ENCODE measurements at regions not wholly inside any gene's neighbourhood (a gene's known extent, or its start where the extent isn't known, plus 50 kb on each side); places are given as distances from the start of the nearest gene placed in this dataset.

DNA sequence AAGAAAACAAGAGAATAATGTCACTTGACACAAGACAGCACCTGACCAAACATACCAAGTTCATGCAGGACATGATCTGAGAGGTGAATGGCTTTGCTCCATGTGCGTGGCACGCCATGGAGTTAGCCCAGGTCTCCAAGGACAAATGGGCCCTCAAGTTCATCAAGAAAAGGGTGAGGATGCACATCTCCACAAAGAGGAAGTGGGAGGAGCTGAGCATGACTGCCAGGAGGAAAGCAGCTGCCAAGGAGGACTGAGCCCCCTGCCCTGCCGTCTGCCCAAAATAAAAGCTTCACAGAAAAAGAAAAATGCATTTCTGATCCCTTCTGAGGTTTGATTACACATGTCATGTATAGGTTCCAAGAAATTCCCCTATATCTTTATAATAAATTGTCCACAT is 82.0 kb upstream of the TSHZ2 start:
- POLR2A ChIA-PET = no interaction called here
- 46% methylated on average over 3 of the region's 3 CpGs for WGBS (ENCODE audit: low lambda C conversion rate)
- DNase-seq (ENCODE audit: low spot score) (no peak), FAIRE-seq (no peak), ATAC-seq (no peak)
- intact Hi-C loops (cut with micrococcal nuclease; ENCODE audit: unreplicated experiment) = no loop called here
- H3K79me2 ChIP-seq (ENCODE audit: insufficient read depth, low read length) = no peaks in the 10 kb centered on the region
- no peaks in the 10 kb centered on the region for H3K27me3 ChIP-seq (ENCODE audit: control insufficient read depth in 1 of 2, insufficient read depth in 2 of 2, low read length in 2 of 2)
- BruUV-seq (replicated peaks) = no TSS peak
- TF ChIP-seq CEBPG (CRISPR knock-in tag; IDR thresholded peaks at IDR 0.05) = no peak
- TF ChIP-seq MXD4 (CRISPR knock-in tag; IDR thresholded peaks at IDR 0.05) = no peak
- TF ChIP-seq, protein P1, sequence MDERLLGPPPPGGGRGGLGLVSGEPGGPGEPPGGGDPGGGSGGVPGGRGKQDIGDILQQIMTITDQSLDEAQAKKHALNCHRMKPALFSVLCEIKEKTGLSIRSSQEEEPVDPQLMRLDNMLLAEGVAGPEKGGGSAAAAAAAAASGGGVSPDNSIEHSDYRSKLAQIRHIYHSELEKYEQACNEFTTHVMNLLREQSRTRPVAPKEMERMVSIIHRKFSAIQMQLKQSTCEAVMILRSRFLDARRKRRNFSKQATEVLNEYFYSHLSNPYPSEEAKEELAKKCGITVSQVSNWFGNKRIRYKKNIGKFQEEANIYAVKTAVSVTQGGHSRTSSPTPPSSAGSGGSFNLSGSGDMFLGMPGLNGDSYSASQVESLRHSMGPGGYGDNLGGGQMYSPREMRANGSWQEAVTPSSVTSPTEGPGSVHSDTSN (CRISPR knock-in tag; IDR thresholded peaks at IDR 0.05) = no peak
- TF ChIP-seq ZNF878 (CRISPR knock-in tag; IDR thresholded peaks at IDR 0.05) = no peak
- TF ChIP-seq, protein P2, sequence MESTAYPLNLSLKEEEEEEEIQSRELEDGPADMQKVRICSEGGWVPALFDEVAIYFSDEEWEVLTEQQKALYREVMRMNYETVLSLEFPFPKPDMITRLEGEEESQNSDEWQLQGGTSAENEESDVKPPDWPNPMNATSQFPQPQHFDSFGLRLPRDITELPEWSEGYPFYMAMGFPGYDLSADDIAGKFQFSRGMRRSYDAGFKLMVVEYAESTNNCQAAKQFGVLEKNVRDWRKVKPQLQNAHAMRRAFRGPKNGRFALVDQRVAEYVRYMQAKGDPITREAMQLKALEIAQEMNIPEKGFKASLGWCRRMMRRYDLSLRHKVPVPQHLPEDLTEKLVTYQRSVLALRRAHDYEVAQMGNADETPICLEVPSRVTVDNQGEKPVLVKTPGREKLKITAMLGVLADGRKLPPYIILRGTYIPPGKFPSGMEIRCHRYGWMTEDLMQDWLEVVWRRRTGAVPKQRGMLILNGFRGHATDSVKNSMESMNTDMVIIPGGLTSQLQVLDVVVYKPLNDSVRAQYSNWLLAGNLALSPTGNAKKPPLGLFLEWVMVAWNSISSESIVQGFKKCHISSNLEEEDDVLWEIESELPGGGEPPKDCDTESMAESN (CRISPR knock-in tag; conservative IDR thresholded peaks at IDR 0.05) = no peak
- no peak for TF ChIP-seq ZNF264 (CRISPR knock-in tag; IDR thresholded peaks at IDR 0.05)
- TF ChIP-seq ZFP41 (CRISPR knock-in tag; IDR thresholded peaks at IDR 0.05; ENCODE audit: borderline replicate concordance) = no peak
- TF ChIP-seq, protein P3, sequence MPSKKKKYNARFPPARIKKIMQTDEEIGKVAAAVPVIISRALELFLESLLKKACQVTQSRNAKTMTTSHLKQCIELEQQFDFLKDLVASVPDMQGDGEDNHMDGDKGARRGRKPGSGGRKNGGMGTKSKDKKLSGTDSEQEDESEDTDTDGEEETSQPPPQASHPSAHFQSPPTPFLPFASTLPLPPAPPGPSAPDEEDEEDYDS (CRISPR knock-in tag; IDR thresholded peaks at IDR 0.05) = no peak
- peaks cover 15% of the 10 kb centered on the region; the same call in 1 of the 2 replicates for H3K9me3 ChIP-seq (ENCODE audit: low read length)
- H4K20me1 ChIP-seq (ENCODE audit: insufficient read depth, low read length) = no peaks in the 10 kb centered on the region
- H2AFZ ChIP-seq (ENCODE audit: low read length) = no peak overlapping the region
- CTCF ChIA-PET (ENCODE audit: low intra/inter-chr PET ratio, low total read pairs) = no interaction called here
- no peak overlapping the region for H3K27ac ChIP-seq (ENCODE audit: extremely low read length, insufficient read depth, low read length)
- no peak overlapping the region for H3K9ac ChIP-seq (ENCODE audit: insufficient read depth, low read depth, low read length)
- H3K4me1 ChIP-seq (ENCODE audit: insufficient read depth, low read length) = no peaks in the 10 kb centered on the region
- in situ Hi-C loops (cut with HindIII; ENCODE audit: extremely low pct_ligation_motif_present, low pct_unique_long_range_greater_than_20kb) = no loop called here
- no peaks in the 10 kb centered on the region for H3K36me3 ChIP-seq (replicated peaks in 1 of 2; ENCODE audit: control insufficient read depth in 1 of 2, insufficient read depth in 2 of 2, low read length in 2 of 2)
- H3K4me2 ChIP-seq (ENCODE audit: low read depth, low read length) = no peak overlapping the region
- H3K4me3 ChIP-seq (replicated peaks in 1 of 3; ENCODE audit: insufficient read depth in 1 of 3, low read depth in 2 of 3, low read length in 3 of 3) = no peak overlapping the region
